K562 (cell line): ENCODE measurements at regions not wholly inside any gene's neighbourhood (a gene's known extent, or its start where the extent isn't known, plus 50 kb on each side); places are given as distances from the start of the nearest gene placed in this dataset.

Experiments used
- ATAC-seq: fragments of 200-7000 bp; cut with Tn5 transposase; 3 replicates; pipeline ENCODE4 v1.9.1; 2020; ENCODE audit warnings: moderate library complexity
- BruUV-seq: library from RNA; stranded (reverse); fragments of 400-500 nt; replicated peaks from 2 replicates; lab custom pipeline; 2021; lab: Mats Ljungman, UMichigan
- CTCF ChIA-PET: fragments of 300-600 bp; formaldehyde crosslinking; extraction: SDS; loops from one replicate; lab custom pipeline; 2021; ENCODE audit warnings: low intra/inter-chr PET ratio; lab: Yijun Ruan, JAX
- POLR2A ChIA-PET: fragments of 300-600, 350-650 bp; sonication (Branson Sonifier 250); formaldehyde crosslinking; extraction: SDS; loops from one replicate; lab custom pipeline; 2021; ENCODE audit warnings: antibody characterized with exemption, inconsistent platforms; lab: Yijun Ruan, JAX
- DNase-seq, 4 experiments: peaks; one replicate each; pipeline versions ENCODE4 v3.0.0 to v3.0.0-alpha.2; 2011 to 2018; ENCODE audit warnings: low spot score in 3 of 4, mixed read lengths in 3 of 4; ENCODE audit errors: extremely low read depth in 1 of 4
- FAIRE-seq: peaks from 2 replicates; lab custom pipeline; 2011; peaks lifted over from hg19 to GRCh38; lab: Jason Lieb, UNC
- H2AFZ ChIP-seq: 2 replicates; pipeline ENCODE4 v1.6.0; 2011; ENCODE audit warnings: low read depth, low read length, control low read depth, inconsistent platforms
- H3K27ac ChIP-seq: fragments of 200-600 bp; 3 replicates; pipeline ENCODE4 v1.8.0; 2011; ENCODE audit warnings: low read depth, mild to moderate bottlenecking, control low read depth, inconsistent platforms, low read length, moderate library complexity, mixed read lengths; ENCODE audit errors: extremely low read depth
- H3K27me3 ChIP-seq, 2 experiments: fragments of 300-600 bp in 1 of 2; 2 replicates in 1 of 2; 3 replicates in 1 of 2; pipeline versions ENCODE4 v1.6.0 to v1.8.0; 2011; ENCODE audit warnings: inconsistent platforms in 2 of 2, low read length in 2 of 2, mild to moderate bottlenecking in 1 of 2, mixed read lengths in 1 of 2, moderate library complexity in 1 of 2; ENCODE audit not compliant: control insufficient read depth in 2 of 2, insufficient read depth in 2 of 2
- H3K36me3 ChIP-seq: fragments of 300-600 bp; 3 replicates; pipeline ENCODE4 v1.8.0; 2011; ENCODE audit warnings: mild to moderate bottlenecking, low read length, inconsistent platforms; ENCODE audit not compliant: control insufficient read depth, insufficient read depth
- H3K4me1 ChIP-seq, 2 experiments: fragments of 200-600 bp in 1 of 2; replicated peaks in 1 of 2; 2 replicates in 1 of 2; 3 replicates in 1 of 2; pipeline versions ENCODE4 v1.5.1 to v1.8.0; 2011; ENCODE audit warnings: inconsistent platforms in 2 of 2, low read length in 2 of 2, mild to moderate bottlenecking in 1 of 2, mixed read lengths in 1 of 2, moderate library complexity in 1 of 2; ENCODE audit not compliant: control insufficient read depth in 2 of 2, insufficient read depth in 2 of 2
- H3K4me2 ChIP-seq: 2 replicates; pipeline ENCODE4 v1.6.1; 2011; ENCODE audit warnings: low read length, control low read depth, inconsistent platforms, mixed read lengths; ENCODE audit not compliant: insufficient read depth
- H3K4me3 ChIP-seq: fragments of 200-600 bp; sonication (generic), shearing (Covaris generic); 2 replicates; pipeline ENCODE4 v1.5.1; 2016; ENCODE audit warnings: control low read depth, inconsistent platforms
- H3K79me2 ChIP-seq: fragments of 200-600 bp; 3 replicates; pipeline ENCODE4 v1.8.0; 2011; ENCODE audit warnings: low read length, inconsistent platforms; ENCODE audit not compliant: control insufficient read depth, insufficient read depth
- H3K9ac ChIP-seq, 2 experiments: 2 replicates each; pipeline versions ENCODE4 v1.6.0 to v1.6.1; 2011; ENCODE audit warnings: low read depth in 2 of 2, low read length in 2 of 2, control low read depth in 1 of 2, inconsistent platforms in 1 of 2, mild to moderate bottlenecking in 1 of 2, mixed read lengths in 1 of 2; ENCODE audit not compliant: insufficient read depth in 1 of 2
- H3K9me1 ChIP-seq: one replicate; pipeline ENCODE4 v1.6.0; 2011; ENCODE audit warnings: inconsistent platforms, mild to moderate bottlenecking, low read length, moderate library complexity; ENCODE audit not compliant: control insufficient read depth, insufficient read depth
- H3K9me3 ChIP-seq: replicated peaks from 2 replicates; pipeline ENCODE4 v1.5.1; 2011; ENCODE audit warnings: low read depth, low read length, inconsistent platforms; ENCODE audit not compliant: control insufficient read depth, insufficient read depth
- H4K20me1 ChIP-seq: replicated peaks from 2 replicates; pipeline ENCODE4 v1.6.1; 2011; ENCODE audit warnings: low read length, inconsistent platforms, mixed read lengths; ENCODE audit not compliant: control insufficient read depth, insufficient read depth
- CGGBP1 ChIP-seq: fragments of 250-450 bp; sonication (Bioruptor Pico); IDR thresholded peaks from 2 replicates; pipeline ENCODE4 v1.9.0; 2021; ENCODE audit warnings: mild to moderate bottlenecking
- EGR1 ChIP-seq: fragments of 450-650 bp; conservative IDR thresholded peaks from 2 replicates; pipeline ENCODE4 v1.6.1; 2017; ENCODE audit warnings: mild to moderate bottlenecking
- JUNB ChIP-seq: fragments of 450-650 bp; formaldehyde crosslinking; conservative IDR thresholded peaks from 2 replicates; pipeline ENCODE4 v1.4.0; 2020; ENCODE audit warnings: mild to moderate bottlenecking
- KDM2B ChIP-seq: fragments of 250-450 bp; sonication (Bioruptor Pico); IDR thresholded peaks from 2 replicates; pipeline ENCODE4 v1.8.0; 2021; ENCODE audit warnings: mild to moderate bottlenecking, moderate library complexity
- NCOA6 ChIP-seq: fragments of 450-650 bp; IDR thresholded peaks from 2 replicates; pipeline ENCODE4 v1.6.1; 2017; ENCODE audit warnings: mild to moderate bottlenecking
- NFE2 ChIP-seq: IDR thresholded peaks from 2 replicates; pipeline ENCODE4 v1.6.1; 2014; ENCODE audit warnings: antibody characterized with exemption, low read depth
- NFYB ChIP-seq: IDR thresholded peaks from 2 replicates; pipeline ENCODE4 v1.6.1; 2011; ENCODE audit warnings: mild to moderate bottlenecking, moderate library complexity; ENCODE audit not compliant: insufficient read length; ENCODE audit errors: extremely low read depth
- POLR2AphosphoS2 ChIP-seq: IDR thresholded peaks from 2 replicates; pipeline ENCODE4 v1.6.1; 2012; ENCODE audit warnings: low read length, improper control_type of control experiment
- POU5F1 ChIP-seq: fragments of 150-350 bp; IDR thresholded peaks from 2 replicates; pipeline ENCODE4 v1.6.1; 2014; ENCODE audit warnings: borderline replicate concordance, low read length, low read depth, mild to moderate bottlenecking; ENCODE audit not compliant: partially characterized antibody
- PTBP1 ChIP-seq: fragments of 200-400 bp; formaldehyde crosslinking; IDR thresholded peaks from 2 replicates; pipeline ENCODE4 v1.6.1; 2017; ENCODE audit warnings: low read depth, low read length
- RBBP5 ChIP-seq: fragments of 200-600 bp; sonication (generic); IDR thresholded peaks from 2 replicates; pipeline ENCODE4 v1.6.1; 2012; ENCODE audit warnings: borderline replicate concordance, mild to moderate bottlenecking, low read length, control low read depth, inconsistent platforms; ENCODE audit not compliant: insufficient read depth, poor library complexity, severe bottlenecking
- RBM34 ChIP-seq: fragments of 200-400 bp; formaldehyde crosslinking; IDR thresholded peaks from 2 replicates; pipeline ENCODE4 v1.6.1; 2018; ENCODE audit warnings: low read length, borderline replicate concordance; ENCODE audit not compliant: insufficient read depth
- RHOXF2B ChIP-seq: fragments of 250-450 bp; sonication (Bioruptor Pico); conservative IDR thresholded peaks from 2 replicates; pipeline ENCODE4 v1.5.1; 2021
- ZNF124 ChIP-seq: sonication (generic); formaldehyde crosslinking; IDR thresholded peaks from 2 replicates; pipeline ENCODE4 v1.8.1; 2022; ENCODE audit warnings: missing genetic modification reagents
- ZNF133 ChIP-seq: fragments of 250-450 bp; sonication (Bioruptor Pico); IDR thresholded peaks from 2 replicates; pipeline ENCODE4 v1.4.0; 2020; ENCODE audit warnings: mild to moderate bottlenecking
- ZNF174 ChIP-seq: fragments of 250-450 bp; sonication (Bioruptor Pico); IDR thresholded peaks from 2 replicates; pipeline ENCODE4 v1.4.0; 2020; ENCODE audit warnings: mild to moderate bottlenecking
- ZNF644 ChIP-seq: fragments of 200-800 bp; sonication (Bioruptor generic); IDR thresholded peaks from 2 replicates; pipeline ENCODE4 v1.6.1; 2016; ENCODE audit warnings: low read depth, missing genetic modification characterization, missing compliant biosample characterization
- ZNF766 ChIP-seq: fragments of 200-800 bp; sonication (Bioruptor generic); conservative IDR thresholded peaks from 2 replicates; pipeline ENCODE4 v1.6.1; 2016; ENCODE audit warnings: missing genetic modification characterization, missing compliant biosample characterization
- WGBS: fragments of 100-300 bp; shearing (Covaris generic); methylation state at CpG from one replicate; pipeline ENCODE4 v1.1.6; 2016; ENCODE audit warnings: low coverage, mixed read lengths; ENCODE audit not compliant: insufficient coverage; ENCODE audit errors: missing lambda C conversion rate; 5-methylcytosine and 5-hydroxymethylcytosine counted together
- in situ Hi-C: fragments of 300-500 bp; cut with MboI; formaldehyde crosslinking; loops from 4 replicates; pipeline ENCODE4 v1.15.0; 2018; ENCODE audit warnings: inconsistent platforms, mixed read lengths
- intact Hi-C: fragments of 100-400 bp; cut with micrococcal nuclease; formaldehyde crosslinking; loops from 2 replicates; pipeline ENCODE4 v1.14.2; 2022
- TF ChIP-seq, protein P1 (sequence below): sonication (generic); formaldehyde crosslinking; IDR thresholded peaks from 2 replicates; pipeline ENCODE4 v1.8.0; 2022; ENCODE audit warnings: mild to moderate bottlenecking, missing genetic modification reagents

GRCh38 chr14:39488600-39488999 lies 56.4 kb upstream of the FBXO33 start:
- intact Hi-C loops (no loop called here), in situ Hi-C loops (no loop called here)
- ChIA-PET POLR2A (no interaction called here), CTCF (no interaction called here)
- ATAC-seq (no peak), FAIRE-seq (no peak), DNase-seq (no peak)
- no peaks in the 10 kb centered on the region for H3K79me2 ChIP-seq
- H3K36me3 ChIP-seq, result no peaks in the 10 kb centered on the region
- no peaks in the 10 kb centered on the region for H3K4me1 ChIP-seq
- WGBS, result 0% methylated on average over 1 of the region's 1 CpG
- H4K20me1 ChIP-seq, result no peaks in the 10 kb centered on the region
- no peak overlapping the region for H3K9ac ChIP-seq
- no TSS peak for BruUV-seq
- no peak overlapping the region for H3K4me2 ChIP-seq
- no peak overlapping the region for H3K4me3 ChIP-seq
- H2AFZ ChIP-seq, result no peak overlapping the region
- H3K27me3 ChIP-seq, result no peaks in the 10 kb centered on the region
- H3K9me3 ChIP-seq, result no peaks in the 10 kb centered on the region
- TF ChIP-seq EGR1 (no peak), ZNF124 (CRISPR knock-in tag) (no peak), POLR2AphosphoS2 (no peak), ZNF174 (no peak), PTBP1 (no peak), RHOXF2B (CRISPR knock-in tag) (no peak), NFE2 (no peak), ZNF133 (CRISPR knock-in tag) (no peak), RBBP5 (no peak), POU5F1 (no peak), KDM2B (CRISPR knock-in tag) (no peak), ZNF644 (tag) (no peak), RBM34 (no peak), NCOA6 (no peak), JUNB (CRISPR knock-in tag) (no peak), NFYB (no peak), CGGBP1 (CRISPR knock-in tag) (no peak), ZNF766 (no peak)
- TF ChIP-seq, protein P1, sequence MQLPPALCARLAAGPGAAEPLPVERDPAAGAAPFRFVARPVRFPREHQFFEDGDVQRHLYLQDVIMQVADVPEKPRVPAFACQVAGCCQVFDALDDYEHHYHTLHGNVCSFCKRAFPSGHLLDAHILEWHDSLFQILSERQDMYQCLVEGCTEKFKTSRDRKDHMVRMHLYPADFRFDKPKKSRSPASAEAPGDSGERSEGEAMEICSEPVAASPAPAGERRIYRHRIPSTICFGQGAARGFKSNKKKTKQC (CRISPR knock-in tag), result no peak
- H3K27ac ChIP-seq, result no peak overlapping the region
- no peaks in the 10 kb centered on the region for H3K9me1 ChIP-seq
